ENCODE measurements at regions not wholly inside any gene's neighbourhood (a gene's known extent, or its start where the extent isn't known, plus 50 kb on each side); places are given as distances from the start of the nearest gene placed in this dataset.

DNA sequence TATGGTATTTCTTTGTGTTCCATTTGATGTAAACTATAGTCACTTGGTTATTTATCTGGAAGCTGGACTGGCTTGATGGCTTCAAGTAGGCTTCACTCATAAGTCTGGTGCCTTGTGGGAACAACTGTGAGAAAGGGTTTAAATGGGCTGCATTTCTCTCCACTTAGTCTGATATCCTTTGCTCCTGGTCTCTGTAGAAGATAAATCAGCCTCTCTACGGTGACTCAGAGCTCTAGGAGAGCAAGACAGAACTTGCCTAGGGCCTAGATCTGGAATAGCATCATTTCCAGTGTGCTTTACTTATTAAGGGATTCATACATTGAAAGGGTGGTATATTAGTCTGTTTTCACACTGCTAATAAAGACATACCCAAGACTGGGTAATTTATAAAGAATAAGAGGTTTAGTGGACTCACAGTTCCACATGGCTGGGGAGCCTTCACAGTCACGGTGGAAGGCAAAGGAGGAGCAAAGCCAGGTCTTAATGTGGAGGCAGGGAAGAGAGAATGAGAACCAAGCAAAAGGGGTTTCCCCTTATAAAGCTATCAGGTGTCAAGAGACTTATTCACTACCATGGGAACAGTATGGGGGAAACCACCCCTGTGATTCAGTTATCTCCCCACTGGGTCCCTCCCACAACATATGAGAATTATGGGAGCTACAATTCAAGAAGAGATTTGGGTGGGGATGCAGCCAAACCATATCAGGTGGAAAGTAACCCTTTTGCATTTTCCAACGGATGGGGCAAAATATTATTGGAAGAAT lies 1746.4 kb upstream of the PCDH7 start:
- TF ChIP-seq, protein P1, sequence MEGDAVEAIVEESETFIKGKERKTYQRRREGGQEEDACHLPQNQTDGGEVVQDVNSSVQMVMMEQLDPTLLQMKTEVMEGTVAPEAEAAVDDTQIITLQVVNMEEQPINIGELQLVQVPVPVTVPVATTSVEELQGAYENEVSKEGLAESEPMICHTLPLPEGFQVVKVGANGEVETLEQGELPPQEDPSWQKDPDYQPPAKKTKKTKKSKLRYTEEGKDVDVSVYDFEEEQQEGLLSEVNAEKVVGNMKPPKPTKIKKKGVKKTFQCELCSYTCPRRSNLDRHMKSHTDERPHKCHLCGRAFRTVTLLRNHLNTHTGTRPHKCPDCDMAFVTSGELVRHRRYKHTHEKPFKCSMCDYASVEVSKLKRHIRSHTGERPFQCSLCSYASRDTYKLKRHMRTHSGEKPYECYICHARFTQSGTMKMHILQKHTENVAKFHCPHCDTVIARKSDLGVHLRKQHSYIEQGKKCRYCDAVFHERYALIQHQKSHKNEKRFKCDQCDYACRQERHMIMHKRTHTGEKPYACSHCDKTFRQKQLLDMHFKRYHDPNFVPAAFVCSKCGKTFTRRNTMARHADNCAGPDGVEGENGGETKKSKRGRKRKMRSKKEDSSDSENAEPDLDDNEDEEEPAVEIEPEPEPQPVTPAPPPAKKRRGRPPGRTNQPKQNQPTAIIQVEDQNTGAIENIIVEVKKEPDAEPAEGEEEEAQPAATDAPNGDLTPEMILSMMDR (IDR thresholded peaks at IDR 0.05): no peak
- TF ChIP-seq ZFX (IDR thresholded peaks at IDR 0.05; ENCODE audit: borderline replicate concordance): no peak
- no peak overlapping the region for H3K27ac ChIP-seq

DNA sequence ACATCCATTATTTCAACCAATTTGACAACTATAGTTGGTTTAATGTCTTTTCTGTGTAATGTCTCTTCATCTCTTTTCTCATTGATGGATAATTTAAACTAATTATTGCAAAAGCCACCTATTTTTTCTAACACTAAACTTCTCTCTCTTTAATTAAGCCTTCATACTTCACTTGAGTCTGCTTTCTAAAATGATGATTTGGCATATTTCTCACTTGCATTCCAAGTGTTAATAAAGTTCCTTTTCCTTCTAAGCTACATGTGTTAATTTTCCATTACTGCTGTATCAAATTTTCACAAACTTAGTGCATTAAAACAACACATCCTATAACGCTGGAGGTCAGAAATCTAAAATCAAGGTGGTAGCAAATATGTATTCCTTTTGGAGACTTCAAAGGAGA lies 1743.8 kb upstream of the PCDH7 start:
- no peak overlapping the region for H3K27ac ChIP-seq
- no peak for TF ChIP-seq ZFX (IDR thresholded peaks at IDR 0.05; ENCODE audit: borderline replicate concordance)

DNA sequence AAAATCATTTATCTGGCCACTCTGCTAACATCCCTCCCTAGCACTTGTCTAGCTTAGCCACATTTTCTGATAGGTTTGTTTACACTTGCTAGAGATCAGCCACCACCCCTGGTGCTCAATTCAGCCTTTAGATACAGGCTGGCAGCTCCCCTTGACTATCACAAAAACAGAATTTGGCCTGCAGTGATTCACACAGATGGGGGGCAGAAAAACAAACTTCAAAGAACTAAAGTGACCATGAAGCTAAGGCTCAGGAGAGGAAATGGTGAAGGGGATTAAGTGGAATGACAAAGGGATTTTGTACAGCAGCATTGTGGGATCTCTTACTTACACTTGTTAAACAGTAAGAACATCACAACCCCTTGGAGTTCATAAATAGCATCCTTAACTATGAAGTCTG lies 1718.0 kb upstream of the PCDH7 start:
- no peak overlapping the region for H3K27ac ChIP-seq
- no peak for TF ChIP-seq ZFX (IDR thresholded peaks at IDR 0.05; ENCODE audit: borderline replicate concordance)
- TF ChIP-seq, protein P1 (IDR thresholded peaks at IDR 0.05): no peak

DNA sequence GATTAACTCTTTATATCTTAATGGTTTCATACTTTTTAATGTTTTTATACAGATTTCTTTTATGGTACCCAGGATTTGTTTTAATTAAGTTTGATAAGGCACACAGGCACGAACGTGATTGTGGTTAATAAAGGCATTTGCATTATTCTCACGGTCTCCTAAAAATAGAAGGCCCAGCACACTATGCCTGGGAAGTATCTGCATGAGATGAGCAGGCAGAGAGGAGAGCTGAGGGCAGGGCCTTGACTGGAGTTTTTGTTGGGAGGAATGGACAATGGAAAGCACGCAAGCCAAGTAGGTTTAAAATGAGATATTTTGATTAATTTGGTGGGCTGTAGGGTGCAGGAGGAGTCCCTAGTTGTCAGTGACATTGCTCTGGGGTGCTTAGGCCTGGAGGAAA lies 1714.3 kb upstream of the PCDH7 start:
- no peak overlapping the region for H3K27ac ChIP-seq
- TF ChIP-seq ZFX (IDR thresholded peaks at IDR 0.05; ENCODE audit: borderline replicate concordance): no peak

DNA sequence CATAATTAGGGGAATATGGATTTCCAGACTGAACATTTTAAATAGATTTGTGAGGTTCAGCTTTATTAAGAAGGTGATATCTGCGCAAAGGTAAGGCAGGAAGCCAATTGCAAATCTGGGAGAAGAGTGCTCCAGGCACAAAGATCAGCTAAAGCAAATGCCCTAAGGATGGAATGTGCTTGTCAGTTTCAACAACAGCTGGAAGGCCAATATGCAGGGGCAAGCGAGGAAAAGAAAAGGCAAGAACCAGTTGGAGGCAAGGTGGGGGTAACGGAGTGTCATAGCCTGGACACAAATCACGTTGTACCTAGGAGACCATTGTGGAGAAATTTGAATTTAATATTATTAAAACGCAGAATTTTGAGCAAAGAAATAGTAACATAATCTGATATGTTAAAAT lies 1710.3 kb upstream of the PCDH7 start:
- no peak overlapping the region for H3K27ac ChIP-seq
- TF ChIP-seq ZFX (IDR thresholded peaks at IDR 0.05; ENCODE audit: borderline replicate concordance): no peak
- TF ChIP-seq, protein P1 (IDR thresholded peaks at IDR 0.05): no peak

DNA sequence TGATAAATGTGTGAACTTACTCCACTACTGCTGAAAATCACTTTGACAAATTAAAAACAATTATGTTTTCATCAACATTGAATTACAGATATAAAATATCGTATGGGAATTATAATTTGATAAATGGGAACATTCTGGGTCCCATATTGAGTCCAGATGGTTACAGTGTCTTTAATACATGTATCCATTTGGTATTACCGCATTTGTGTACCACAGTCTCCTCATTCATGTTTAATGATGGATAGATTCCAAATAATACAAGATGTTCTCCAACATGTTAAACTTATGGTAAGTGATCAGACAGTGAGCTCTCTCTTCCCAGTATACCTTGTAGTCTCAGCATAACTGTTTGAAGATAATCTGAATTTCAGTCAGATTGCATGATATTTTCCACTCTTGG lies 1706.8 kb upstream of the PCDH7 start:
- no peak overlapping the region for H3K27ac ChIP-seq

DNA sequence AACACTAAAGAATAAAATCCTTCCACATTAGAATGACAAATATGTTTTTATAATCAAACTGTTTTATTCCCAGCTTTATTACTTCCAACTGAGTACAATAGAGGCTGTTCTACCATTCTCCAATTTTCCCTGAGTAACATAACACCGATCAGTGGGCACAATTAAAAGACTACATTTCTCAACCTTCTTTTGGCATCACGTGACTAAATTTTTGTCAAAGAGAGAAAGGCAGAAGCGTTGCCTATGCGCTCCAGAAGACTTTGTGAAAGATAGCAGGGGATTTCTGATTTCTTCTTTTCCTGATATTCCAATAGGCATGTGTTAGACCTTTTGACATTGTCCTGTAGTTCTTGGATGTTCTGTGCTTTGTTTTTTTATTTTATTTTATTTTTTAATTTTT lies 1705.6 kb upstream of the PCDH7 start:
- H3K27ac ChIP-seq: no peak overlapping the region
- TF ChIP-seq, protein P1 (IDR thresholded peaks at IDR 0.05): no peak
- no peak for TF ChIP-seq ZFX (IDR thresholded peaks at IDR 0.05; ENCODE audit: borderline replicate concordance)

More for the DNA sequence above, 1706.8 kb upstream of the PCDH7 start:
- TF ChIP-seq, protein P1 (IDR thresholded peaks at IDR 0.05): no peak
- TF ChIP-seq ZFX (IDR thresholded peaks at IDR 0.05; ENCODE audit: borderline replicate concordance): no peak

DNA sequence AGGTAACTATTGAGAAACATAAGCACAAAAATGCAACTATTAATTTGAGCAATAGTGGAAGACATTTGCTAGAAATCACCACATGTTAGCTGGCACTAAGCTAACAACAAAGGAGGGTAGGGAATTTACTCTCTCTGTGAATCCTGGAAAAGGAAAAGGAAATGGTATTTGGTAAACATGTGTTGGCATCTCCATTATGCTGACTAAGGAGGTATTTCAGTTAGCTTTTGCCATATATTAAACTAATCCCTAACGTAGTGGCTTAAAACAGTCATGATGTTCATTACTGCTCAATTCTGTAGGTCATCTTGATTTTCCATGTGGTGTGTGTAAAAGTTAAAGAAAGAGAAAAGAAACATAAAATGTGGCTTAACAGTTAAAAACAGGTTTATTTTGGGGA lies 1686.5 kb upstream of the PCDH7 start:
- no peak for TF ChIP-seq ZFX (IDR thresholded peaks at IDR 0.05; ENCODE audit: borderline replicate concordance)
- TF ChIP-seq, protein P1 (IDR thresholded peaks at IDR 0.05): no peak
- H3K27ac ChIP-seq: no peak overlapping the region
